HG02610 (cell line): ENCODE measurements at regions not wholly inside any gene's neighbourhood (a gene's known extent, or its start where the extent isn't known, plus 50 kb on each side); places are given as distances from the start of the nearest gene placed in this dataset.
A peak's percentile ranks its signal among the peaks of the same experiment; 100 is the strongest.
"Not testable (repeated sequence)": the region's sequence is repeated elsewhere in the genome, so short reads cannot be mapped to it uniquely, and the experiment has no call there.

Source experiments
- ATAC-seq: cut with Tn5 transposase; IDR thresholded peaks from one replicate; pipeline ENCODE4 v1.9.1; 2021; ENCODE audit warnings: mild to moderate bottlenecking, moderate library complexity; ENCODE audit not compliant: unreplicated experiment

GRCh38 chr2:192560326-192560725, 365.6 kb upstream of the TMEFF2 start:
- ATAC-seq = no peak

GRCh38 chr2:192559587-192559986, 364.9 kb upstream of the TMEFF2 start:
- no peak for ATAC-seq

- no peak for ATAC-seq
These were observed 363.9 kb upstream of the TMEFF2 start for GRCh38 chr2:192558637-192559036.

GRCh38 chr2:192555740-192556139, 361.0 kb upstream of the TMEFF2 start:
- no peak for ATAC-seq

GRCh38 chr2:192551760-192552159, 357.0 kb upstream of the TMEFF2 start:
- ATAC-seq = no peak

GRCh38 chr2:192546565-192546964, 351.8 kb upstream of the TMEFF2 start:
- no peak for ATAC-seq

GRCh38 chr2:192544371-192544955, 349.7 kb upstream of the TMEFF2 start:
- ATAC-seq = no peak

GRCh38 chr2:192542148-192543066, 347.7 kb upstream of the TMEFF2 start:
- ATAC-seq = not testable (repeated sequence)

- ATAC-seq = no peak
These were observed 344.6 kb upstream of the TMEFF2 start for GRCh38 chr2:192539306-192539705.

GRCh38 chr2:192536922-192537624, 342.3 kb upstream of the TMEFF2 start:
- ATAC-seq = no peak

GRCh38 chr2:192535956-192536921, 341.5 kb upstream of the TMEFF2 start:
- no peak for ATAC-seq

- ATAC-seq = no peak
These were observed 339.3 kb upstream of the TMEFF2 start for GRCh38 chr2:192534072-192534471.

GRCh38 chr2:192524642-192525251, 330.0 kb upstream of the TMEFF2 start:
- not testable (repeated sequence) for ATAC-seq

GRCh38 chr2:192524214-192524613, 329.5 kb upstream of the TMEFF2 start:
- ATAC-seq = not testable (repeated sequence)

- ATAC-seq = no peak
These were observed 321.2 kb upstream of the TMEFF2 start for GRCh38 chr2:192515937-192516336.

GRCh38 chr2:192513575-192513974, 318.8 kb upstream of the TMEFF2 start:
- ATAC-seq = no peak

GRCh38 chr2:192507836-192508450, 313.2 kb upstream of the TMEFF2 start:
- ATAC-seq = not testable (repeated sequence)

GRCh38 chr2:192500550-192501200, 305.9 kb upstream of the TMEFF2 start:
- peak; percentile 67 for ATAC-seq

- no peak for ATAC-seq
These were observed 304.7 kb upstream of the TMEFF2 start for GRCh38 chr2:192499476-192499875.
